B cell (primary cell): ENCODE measurements at regions not wholly inside any gene's neighbourhood (a gene's known extent, or its start where the extent isn't known, plus 50 kb on each side); places are given as distances from the start of the nearest gene placed in this dataset.

Source experiments
- ATAC-seq: fragments of 200-7000 bp; cut with Tn5 transposase; one replicate; pipeline ENCODE4 v1.10.0; 2021; ENCODE audit warnings: low read depth, mild to moderate bottlenecking, moderate number of reproducible peaks, moderate library complexity
- CTCF ChIA-PET: fragments of 350-600 bp; sonication (Branson Sonifier 250); formaldehyde crosslinking; loops from one replicate; lab custom pipeline; 2021; ENCODE audit warnings: antibody characterized with exemption, inconsistent platforms; lab: Charles Lee
- POLR2A ChIA-PET: fragments of 350-600 bp; sonication (Branson Sonifier 250); formaldehyde crosslinking; loops from one replicate; lab custom pipeline; 2021; ENCODE audit warnings: antibody characterized with exemption; lab: Charles Lee
- DNase-seq: peaks from one replicate; pipeline ENCODE4 v3.0.0; 2013
- H2AFZ ChIP-seq: 2 replicates; pipeline ENCODE4 v1.6.1; 2012; ENCODE audit warnings: mild to moderate bottlenecking, low read depth, low read length; ENCODE audit not compliant: insufficient read depth, poor library complexity, severe bottlenecking
- H3K27ac ChIP-seq, 2 donors: 1 replicate in 1 of 2; 2 replicates in 1 of 2; pipeline ENCODE4 v1.5.1; 2012 to 2013; ENCODE audit warnings: low read length in 2 of 2, mild to moderate bottlenecking in 2 of 2, moderate library complexity in 1 of 2
- H3K27me3 ChIP-seq, 4 experiments: fragments of 200-600 bp in 1 of 4; sonication (generic) in 1 of 4; replicated peaks in 1 of 4; 1 replicate in 2 of 4; 2 replicates in 2 of 4; pipeline versions ENCODE4 v1.6.1 to v1.7.0; 2013 to 2016; ENCODE audit warnings: low read length in 3 of 4, mild to moderate bottlenecking in 2 of 4, mixed read lengths in 1 of 4, moderate library complexity in 1 of 4; ENCODE audit not compliant: insufficient read depth in 4 of 4, control insufficient read depth in 3 of 4; ENCODE audit errors: control extremely low read depth in 1 of 4
- H3K36me3 ChIP-seq, 2 experiments: replicated peaks in 1 of 2; 1 replicate in 1 of 2; 2 replicates in 1 of 2; pipeline versions ENCODE4 v1.6.1 to v1.7.1; 2013; ENCODE audit warnings: low read length in 1 of 2; ENCODE audit not compliant: insufficient read depth in 2 of 2, control insufficient read depth in 1 of 2; ENCODE audit errors: control extremely low read depth in 1 of 2, extremely low read depth in 1 of 2
- H3K4me1 ChIP-seq, 2 donors: fragments of 200-600 bp in 1 of 2; sonication (generic) in 1 of 2; 1 replicate in 1 of 2; 2 replicates in 1 of 2; pipeline versions ENCODE4 v1.5.1 to v1.6.1; 2013 to 2017; ENCODE audit warnings: low read length in 2 of 2; ENCODE audit not compliant: control insufficient read depth in 2 of 2, insufficient read depth in 2 of 2
- H3K4me2 ChIP-seq: replicated peaks from 2 replicates; pipeline ENCODE3; 2012; ENCODE audit warnings: mild to moderate bottlenecking, low read depth, low read length; ENCODE audit not compliant: poor library complexity, severe bottlenecking
- H3K4me3 ChIP-seq, 5 experiments: fragments of 200-600 bp in 1 of 5; sonication (generic) in 1 of 5; 1 replicate in 3 of 5; 2 replicates in 2 of 5; pipeline versions ENCODE4 v1.5.1 to v1.7.0; 2011 to 2016; ENCODE audit warnings: low read length in 4 of 5, mild to moderate bottlenecking in 4 of 5, low read depth in 2 of 5, control low read depth in 1 of 5, moderate library complexity in 1 of 5; ENCODE audit not compliant: insufficient read depth in 1 of 5; ENCODE audit errors: control extremely low read depth in 1 of 5, extremely low read depth in 1 of 5
- H3K79me2 ChIP-seq: fragments of 200-600 bp; sonication (generic); one replicate; pipeline ENCODE4 v1.6.0; 2016; ENCODE audit warnings: low read length; ENCODE audit not compliant: control insufficient read depth, insufficient read depth
- H3K9ac ChIP-seq: fragments of 200-600 bp; sonication (generic); 2 replicates; pipeline ENCODE4 v1.6.1; 2017; ENCODE audit warnings: mild to moderate bottlenecking, low read length, moderate library complexity
- H3K9me3 ChIP-seq, 3 donors: one replicate each; pipeline versions ENCODE4 v1.6.1 to v1.7.1; 2013; ENCODE audit warnings: low read length in 2 of 3; ENCODE audit not compliant: control insufficient read depth in 2 of 3, insufficient read depth in 1 of 3; ENCODE audit errors: control extremely low read depth in 1 of 3
- H4K20me1 ChIP-seq: 2 replicates; pipeline ENCODE4 v1.6.0; 2012; ENCODE audit warnings: mild to moderate bottlenecking, low read length; ENCODE audit not compliant: insufficient read depth, control insufficient read depth, poor library complexity, severe bottlenecking
- H3K27ac Mint-ChIP-seq: one replicate; pipeline ENCODE4 v1.8.0; 2021; ENCODE audit warnings: mixed read lengths
- H3K27me3 Mint-ChIP-seq: one replicate; pipeline ENCODE4 v1.8.0; 2021; ENCODE audit warnings: mixed read lengths
- H3K4me1 Mint-ChIP-seq: one replicate; pipeline ENCODE4 v1.8.0; 2021; ENCODE audit warnings: mixed read lengths
- H3K4me3 Mint-ChIP-seq: one replicate; pipeline ENCODE4 v1.8.0; 2021; ENCODE audit warnings: mixed read lengths
- H3K9me3 Mint-ChIP-seq: one replicate; pipeline ENCODE4 v1.8.0; 2022; ENCODE audit warnings: mixed read lengths; ENCODE audit not compliant: insufficient read depth
- EZH2 ChIP-seq: IDR thresholded peaks from 2 replicates; pipeline ENCODE4 v1.6.1; 2012; ENCODE audit warnings: borderline replicate concordance, low read depth, mild to moderate bottlenecking, moderate library complexity, low read length; ENCODE audit not compliant: insufficient read depth, poor library complexity, severe bottlenecking
- WGBS: methylation state at CpG from one replicate; pipeline ENCODE4 v1.1.5; 2013; ENCODE audit warnings: missing lambda C conversion rate; ENCODE audit not compliant: insufficient coverage; 5-methylcytosine and 5-hydroxymethylcytosine counted together
- intact Hi-C: fragments of 100-400 bp; cut with micrococcal nuclease; formaldehyde crosslinking; loops from one replicate; pipeline ENCODE4 v1.10.0; 2022
- TF ChIP-seq, protein P1 (sequence below): fragments of 200-600 bp; IDR thresholded peaks from one replicate; pipeline ENCODE4 v1.8.0; 2022; ENCODE audit warnings: antibody characterized with exemption, mild to moderate bottlenecking

DNA sequence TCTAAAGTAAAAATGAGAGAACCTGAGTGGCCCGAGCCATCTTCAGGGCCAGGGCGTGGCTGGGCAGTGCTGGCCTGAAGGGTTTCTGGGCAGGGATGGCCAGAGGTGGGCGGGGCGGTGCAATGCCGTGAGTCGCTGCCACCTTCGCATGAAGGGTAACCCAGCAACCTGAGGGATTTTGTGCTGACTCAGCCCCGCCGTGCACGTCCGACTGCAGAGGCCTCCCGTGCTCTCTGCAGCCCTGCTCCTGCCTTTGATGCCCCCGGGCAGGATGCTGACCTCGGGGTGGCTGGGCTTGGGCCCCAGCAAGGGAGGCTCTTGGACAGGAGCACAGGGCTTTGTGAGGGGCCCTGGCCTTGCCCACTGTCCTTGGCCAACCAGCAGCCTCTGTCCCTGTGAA is 81.7 kb upstream of the GATA5 start:
- no peak for ATAC-seq
- H3K36me3 ChIP-seq: no peaks in the 10 kb centered on the region
- TF ChIP-seq, protein P1, sequence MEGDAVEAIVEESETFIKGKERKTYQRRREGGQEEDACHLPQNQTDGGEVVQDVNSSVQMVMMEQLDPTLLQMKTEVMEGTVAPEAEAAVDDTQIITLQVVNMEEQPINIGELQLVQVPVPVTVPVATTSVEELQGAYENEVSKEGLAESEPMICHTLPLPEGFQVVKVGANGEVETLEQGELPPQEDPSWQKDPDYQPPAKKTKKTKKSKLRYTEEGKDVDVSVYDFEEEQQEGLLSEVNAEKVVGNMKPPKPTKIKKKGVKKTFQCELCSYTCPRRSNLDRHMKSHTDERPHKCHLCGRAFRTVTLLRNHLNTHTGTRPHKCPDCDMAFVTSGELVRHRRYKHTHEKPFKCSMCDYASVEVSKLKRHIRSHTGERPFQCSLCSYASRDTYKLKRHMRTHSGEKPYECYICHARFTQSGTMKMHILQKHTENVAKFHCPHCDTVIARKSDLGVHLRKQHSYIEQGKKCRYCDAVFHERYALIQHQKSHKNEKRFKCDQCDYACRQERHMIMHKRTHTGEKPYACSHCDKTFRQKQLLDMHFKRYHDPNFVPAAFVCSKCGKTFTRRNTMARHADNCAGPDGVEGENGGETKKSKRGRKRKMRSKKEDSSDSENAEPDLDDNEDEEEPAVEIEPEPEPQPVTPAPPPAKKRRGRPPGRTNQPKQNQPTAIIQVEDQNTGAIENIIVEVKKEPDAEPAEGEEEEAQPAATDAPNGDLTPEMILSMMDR: no peak
- no peak for TF ChIP-seq EZH2
- WGBS: 74% methylated on average over 14 of the region's 14 CpGs
- no peak overlapping the region for H3K27ac Mint-ChIP-seq
- POLR2A ChIA-PET: no interaction called here
- H2AFZ ChIP-seq: no peak overlapping the region
- peaks cover 11 to 12% of the 10 kb centered on the region in 2 donors for H3K4me1 ChIP-seq
- H3K4me3 ChIP-seq: no peak overlapping the region
- intact Hi-C loops: loop anchor here (10.0 kb wide), 1 partner anchor 47 kb away; no protein-coding TSS in a partner anchor
- H3K27me3 Mint-ChIP-seq: peaks cover 30% of the 10 kb centered on the region
- no peaks in the 10 kb centered on the region for H3K9me3 Mint-ChIP-seq
- H3K9me3 ChIP-seq: no peaks in the 10 kb centered on the region
- no peak for DNase-seq
- peaks cover 4% of the 10 kb centered on the region for H3K4me1 Mint-ChIP-seq
- H3K4me2 ChIP-seq: no peak overlapping the region
- no peaks in the 10 kb centered on the region for H4K20me1 ChIP-seq
- H3K27ac ChIP-seq: no peak overlapping the region
- H3K79me2 ChIP-seq: no peaks in the 10 kb centered on the region
- H3K9ac ChIP-seq: no peak overlapping the region
- CTCF ChIA-PET: no interaction called here
- H3K27me3 ChIP-seq: peaks cover 0 to 35% (median 6%) of the 10 kb centered on the region in 4 experiments
- H3K4me3 Mint-ChIP-seq: no peak overlapping the region

DNA sequence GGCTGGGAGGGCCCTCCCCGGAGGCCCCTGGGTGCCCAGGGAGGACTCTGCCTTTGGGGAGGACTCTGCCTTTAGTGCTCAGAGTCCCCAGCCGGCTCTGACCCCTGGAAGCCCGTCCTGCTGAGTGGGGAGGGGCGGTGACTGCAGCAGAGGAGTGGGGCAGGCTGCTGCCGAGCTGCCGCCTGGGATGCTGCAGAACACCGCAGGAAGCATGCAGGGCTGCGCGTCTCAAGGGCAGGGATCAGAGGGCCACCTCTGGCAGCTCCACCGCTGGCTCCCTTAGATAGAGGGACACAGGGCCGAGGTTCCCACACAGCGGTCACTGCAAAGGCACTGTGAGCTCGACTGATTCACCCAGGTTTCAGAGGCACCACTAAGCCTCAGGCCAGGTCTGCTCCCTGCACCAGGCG is 82.2 kb upstream of the GATA5 start:
- Histone ChIP-seq H3K27me3 (peaks cover 0 to 30% (median 4%) of the 10 kb centered on the region in 4 experiments), H3K27ac (no peak overlapping the region), H3K79me2 (no peaks in the 10 kb centered on the region), H2AFZ (no peak overlapping the region), H3K9ac (no peak overlapping the region), H3K4me3 (no peak overlapping the region), H3K4me2 (no peak overlapping the region), H3K4me1 (peaks cover 11 to 12% of the 10 kb centered on the region in 2 donors), H3K36me3 (no peaks in the 10 kb centered on the region), H4K20me1 (no peaks in the 10 kb centered on the region), H3K9me3 (no peaks in the 10 kb centered on the region)
- ChIA-PET CTCF (no interaction called here), POLR2A (no interaction called here)
- H3K4me3 Mint-ChIP-seq: no peak overlapping the region
- H3K4me1 Mint-ChIP-seq: peaks cover 4% of the 10 kb centered on the region
- H3K9me3 Mint-ChIP-seq: no peaks in the 10 kb centered on the region
- DNase-seq (no peak), ATAC-seq (no peak)
- no peak for TF ChIP-seq EZH2
- TF ChIP-seq, protein P1: no peak
- 94% methylated on average over 12 of the region's 14 CpGs for WGBS
- intact Hi-C loops: loop anchor here (10.0 kb wide), 1 partner anchor 47 kb away; no protein-coding TSS in a partner anchor
- no peak overlapping the region for H3K27ac Mint-ChIP-seq
- H3K27me3 Mint-ChIP-seq: peaks cover 26% of the 10 kb centered on the region
